Right lobe of liver (tissue), 6 donors: ENCODE measurements at regions not wholly inside any gene's neighbourhood (a gene's known extent, or its start where the extent isn't known, plus 50 kb on each side); places are given as distances from the start of the nearest gene placed in this dataset.

Experiments used
- ATAC-seq, 4 donors: fragments of 200-7000 bp; cut with Tn5 transposase; one replicate each; pipeline ENCODE4 v1.9.1; 2020; ENCODE audit warnings: mild to moderate bottlenecking in 4 of 4, moderate library complexity in 4 of 4
- DNase-seq, 3 donors: peaks; one replicate each; pipeline ENCODE4 v3.0.0-alpha.2; 2020
- H3K27ac ChIP-seq, 3 donors: fragments of 200-600 bp; one replicate each; pipeline ENCODE4 v1.8.0; 2022
- H3K27me3 ChIP-seq, 2 donors: fragments of 200-600 bp; one replicate each; pipeline ENCODE4 v1.8.0; 2022
- H3K36me3 ChIP-seq, 4 donors: fragments of 200-600 bp; sonication (generic) in 1 of 4; one replicate each; pipeline versions ENCODE4 v1.5.1 to v1.8.0; 2017 to 2022; ENCODE audit warnings: control low read depth in 1 of 4
- H3K4me1 ChIP-seq, 4 donors: fragments of 200-600 bp; sonication (generic) in 1 of 4; one replicate each; pipeline versions ENCODE4 v1.5.1 to v1.8.0; 2017 to 2022; ENCODE audit warnings: control low read depth in 1 of 4
- H3K4me3 ChIP-seq, 3 donors: fragments of 200-600 bp; one replicate each; pipeline ENCODE4 v1.8.0; 2022
- H3K9me3 ChIP-seq, 4 donors: fragments of 200-600 bp; sonication (generic) in 1 of 4; one replicate each; pipeline versions ENCODE4 v1.5.1 to v1.8.0; 2017 to 2022; ENCODE audit warnings: control low read depth in 1 of 4
- POLR2A ChIP-seq: fragments of 450-650 bp; IDR thresholded peaks from one replicate; pipeline ENCODE4 v1.6.1; 2017; ENCODE audit warnings: antibody characterized with exemption, mild to moderate bottlenecking
- WGBS: methylation state at CpG from one replicate; pipeline ENCODE4 v1.1.6; 2018; ENCODE audit warnings: low coverage, low lambda C conversion rate; ENCODE audit not compliant: insufficient coverage; ENCODE audit errors: missing lambda C conversion rate; 5-methylcytosine and 5-hydroxymethylcytosine counted together
- intact Hi-C, 2 donors: fragments of 100-400 bp; cut with DNase I; formaldehyde crosslinking; loops; one replicate each; pipeline versions ENCODE4 v1.11.2 to v1.14.1; 2022
- TF ChIP-seq, protein P1 (sequence below), 4 donors: fragments of 200-600 bp in 3 of 4; fragments of 450-650 bp in 1 of 4; IDR thresholded peaks; one replicate each; pipeline versions ENCODE4 v1.5.1 to v1.8.0; 2016 to 2022; ENCODE audit warnings: antibody characterized with exemption in 4 of 4, mild to moderate bottlenecking in 2 of 4
- donor health status: DM: no; HTN: yes; CAD: no.
- donor health status: DM: no; HTN: no; CAD: no.
- donor health status: DM: no; HTN: no; CAD: no.
- donor health status: DM: no; HTN: yes; CAD: no.
- donor health status: DM: no; HTN: yes; CAD: no.

DNA sequence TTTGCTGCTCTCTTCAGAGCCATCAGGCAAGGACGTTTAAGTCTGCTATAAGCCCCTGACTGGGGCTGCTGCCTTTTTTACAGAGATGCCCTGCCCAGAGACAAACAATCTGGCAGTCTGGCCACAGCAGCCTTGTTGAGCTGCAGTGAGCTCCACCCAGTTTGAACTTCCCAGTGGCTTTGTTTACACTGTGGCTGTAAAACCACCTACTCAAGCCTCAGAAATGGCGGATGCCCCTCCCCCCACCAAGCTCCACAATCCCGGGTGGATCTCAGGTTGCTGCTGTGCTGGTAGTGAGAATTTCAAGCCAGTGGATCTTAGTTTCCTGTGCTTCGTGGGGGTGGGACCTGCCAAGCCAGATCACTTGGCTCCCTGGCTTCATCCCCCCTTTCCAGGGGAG lies 59.7 kb upstream of the SNCAIP start:
- H3K4me3 ChIP-seq = no peak overlapping the region
- no peaks in the 10 kb centered on the region for H3K4me1 ChIP-seq
- H3K27ac ChIP-seq = no peak overlapping the region
- DNase-seq (no peak), ATAC-seq (no peak)
- TF ChIP-seq, protein P1, sequence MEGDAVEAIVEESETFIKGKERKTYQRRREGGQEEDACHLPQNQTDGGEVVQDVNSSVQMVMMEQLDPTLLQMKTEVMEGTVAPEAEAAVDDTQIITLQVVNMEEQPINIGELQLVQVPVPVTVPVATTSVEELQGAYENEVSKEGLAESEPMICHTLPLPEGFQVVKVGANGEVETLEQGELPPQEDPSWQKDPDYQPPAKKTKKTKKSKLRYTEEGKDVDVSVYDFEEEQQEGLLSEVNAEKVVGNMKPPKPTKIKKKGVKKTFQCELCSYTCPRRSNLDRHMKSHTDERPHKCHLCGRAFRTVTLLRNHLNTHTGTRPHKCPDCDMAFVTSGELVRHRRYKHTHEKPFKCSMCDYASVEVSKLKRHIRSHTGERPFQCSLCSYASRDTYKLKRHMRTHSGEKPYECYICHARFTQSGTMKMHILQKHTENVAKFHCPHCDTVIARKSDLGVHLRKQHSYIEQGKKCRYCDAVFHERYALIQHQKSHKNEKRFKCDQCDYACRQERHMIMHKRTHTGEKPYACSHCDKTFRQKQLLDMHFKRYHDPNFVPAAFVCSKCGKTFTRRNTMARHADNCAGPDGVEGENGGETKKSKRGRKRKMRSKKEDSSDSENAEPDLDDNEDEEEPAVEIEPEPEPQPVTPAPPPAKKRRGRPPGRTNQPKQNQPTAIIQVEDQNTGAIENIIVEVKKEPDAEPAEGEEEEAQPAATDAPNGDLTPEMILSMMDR (IDR thresholded peaks at IDR 0.05) = no peak
- no peak for TF ChIP-seq POLR2A
- no peaks in the 10 kb centered on the region for H3K27me3 ChIP-seq
- WGBS = 25% methylated on average over 1 of the region's 4 CpGs
- intact Hi-C loops = no loop called here
- H3K36me3 ChIP-seq = no peaks in the 10 kb centered on the region
- peaks cover 0 to 21% (median 0%) of the 10 kb centered on the region in 4 donors for H3K9me3 ChIP-seq

DNA sequence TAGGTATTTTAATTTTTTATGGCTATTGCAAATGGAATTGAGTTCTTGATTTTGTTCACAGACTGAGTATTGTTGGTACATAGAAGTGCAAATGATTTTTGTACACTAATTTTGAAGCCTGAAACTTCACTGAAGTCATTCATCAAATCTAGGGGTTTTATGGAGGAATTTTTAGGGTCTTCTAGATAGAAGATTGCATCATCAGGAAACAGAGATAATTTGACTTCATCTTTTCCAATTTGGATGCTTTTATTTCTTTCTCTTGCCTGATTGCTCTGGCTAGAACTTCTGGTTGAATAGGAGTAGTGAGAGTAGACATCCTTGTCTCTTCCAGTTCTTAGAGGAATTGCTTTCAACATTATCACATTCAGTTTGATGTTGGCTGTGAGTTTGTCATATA lies 58.2 kb upstream of the SNCAIP start:
- Histone ChIP-seq H3K4me1 (no peaks in the 10 kb centered on the region), H3K27me3 (no peaks in the 10 kb centered on the region), H3K27ac (no peak overlapping the region), H3K9me3 (peaks cover 0 to 21% (median 0%) of the 10 kb centered on the region in 4 donors), H3K4me3 (no peak overlapping the region), H3K36me3 (no peaks in the 10 kb centered on the region)
- intact Hi-C loops = no loop called here
- ATAC-seq = no peak
- TF ChIP-seq, protein P1 (IDR thresholded peaks at IDR 0.05) = no peak
- no peak for TF ChIP-seq POLR2A
- DNase-seq = no peak

DNA sequence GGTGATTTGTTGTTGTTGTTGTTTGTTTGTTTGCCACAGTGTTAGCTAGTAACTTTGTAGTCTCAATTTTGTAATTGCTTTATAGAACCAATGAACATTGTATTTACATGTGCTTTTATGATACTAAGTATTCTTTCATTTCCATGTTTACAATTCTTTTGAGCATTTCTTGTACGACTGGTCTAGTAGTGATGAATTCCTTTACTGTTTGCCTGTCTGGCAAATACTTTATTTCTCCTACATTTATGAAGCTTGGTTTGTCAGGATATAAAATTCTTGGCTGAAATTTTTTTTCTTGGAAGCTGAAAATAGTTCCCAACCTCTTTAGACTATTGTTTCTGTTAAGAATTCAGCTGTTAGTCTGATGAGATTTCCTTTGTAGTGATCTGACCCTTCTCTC lies 55.6 kb upstream of the SNCAIP start:
- ATAC-seq = no peak

DNA sequence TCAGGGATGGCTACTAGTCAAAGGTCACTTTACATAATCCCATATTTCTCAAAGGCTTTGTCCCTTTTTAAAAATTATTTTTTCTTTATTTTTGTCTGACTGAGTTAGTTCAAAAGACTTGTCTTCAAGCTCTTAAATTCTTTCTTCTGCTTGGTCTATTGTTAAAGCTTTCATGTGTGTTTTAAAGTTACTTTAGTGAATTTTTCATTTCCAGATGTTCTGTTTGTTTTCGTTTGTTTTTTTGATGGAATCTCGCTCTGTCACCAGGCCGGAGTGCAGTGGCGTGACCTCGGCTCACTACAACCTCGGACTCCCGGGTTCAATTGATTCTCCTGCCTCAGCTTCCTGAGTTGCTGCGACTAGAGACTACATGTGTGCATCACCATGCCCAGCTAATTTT lies 55.0 kb upstream of the SNCAIP start:
- 84% methylated on average over 8 of the region's 8 CpGs for WGBS
- Histone ChIP-seq H3K36me3 (no peaks in the 10 kb centered on the region), H3K4me1 (no peaks in the 10 kb centered on the region)

More for the DNA sequence above, 55.6 kb upstream of the SNCAIP start:
- Histone ChIP-seq H3K4me3 (no peak overlapping the region), H3K9me3 (peaks cover 0 to 21% (median 0%) of the 10 kb centered on the region in 4 donors), H3K27ac (no peak overlapping the region), H3K36me3 (no peaks in the 10 kb centered on the region), H3K4me1 (no peaks in the 10 kb centered on the region), H3K27me3 (no peaks in the 10 kb centered on the region)
- DNase-seq = no peak
- intact Hi-C loops = no loop called here
- TF ChIP-seq POLR2A = no peak
- TF ChIP-seq, protein P1 (IDR thresholded peaks at IDR 0.05) = no peak
- WGBS = 18% methylated on average over 1 of the region's 1 CpG

More for the DNA sequence above, 55.0 kb upstream of the SNCAIP start:
- Histone ChIP-seq H3K27me3 (no peaks in the 10 kb centered on the region), H3K27ac (no peak overlapping the region), H3K9me3 (peaks cover 0 to 21% (median 0%) of the 10 kb centered on the region in 4 donors), H3K4me3 (no peak overlapping the region)
- DNase-seq (no peak), ATAC-seq (no peak)
- intact Hi-C loops = no loop called here
- TF ChIP-seq, protein P1 (IDR thresholded peaks at IDR 0.05) = no peak
- no peak for TF ChIP-seq POLR2A
